HL-60 (cell line): ENCODE measurements at regions not wholly inside any gene's neighbourhood (a gene's known extent, or its start where the extent isn't known, plus 50 kb on each side); places are given as distances from the start of the nearest gene placed in this dataset.

Source experiments
- DNase-seq, 2 experiments: peaks; one replicate each; pipeline ENCODE4 v3.0.0-alpha.2; 2010 to 2020; ENCODE audit warnings: low read depth in 1 of 2, low spot score in 1 of 2
- H3K27ac ChIP-seq: fragments of 250-450 bp; sonication (Bioruptor Pico); replicated peaks from 2 replicates; pipeline ENCODE4 v1.5.1; 2020; ENCODE audit warnings: mild to moderate bottlenecking, moderate library complexity
- H3K27me3 ChIP-seq: fragments of 250-450 bp; sonication (Bioruptor Pico); 2 replicates; pipeline ENCODE4 v1.5.1; 2021; ENCODE audit warnings: mild to moderate bottlenecking, moderate library complexity; ENCODE audit not compliant: insufficient read depth, poor library complexity, severe bottlenecking
- H3K4me3 ChIP-seq: replicated peaks from 2 replicates; pipeline ENCODE4 v1.5.1; 2011; ENCODE audit warnings: mild to moderate bottlenecking, control low read depth, low read length; ENCODE audit not compliant: insufficient read depth
- CTCF ChIP-seq: IDR thresholded peaks from one replicate; pipeline ENCODE4 v1.5.1; 2011; ENCODE audit warnings: low read length, control low read depth, inconsistent platforms; ENCODE audit not compliant: insufficient read depth
- GABPA ChIP-seq: IDR thresholded peaks from 2 replicates; pipeline ENCODE4 v1.6.1; 2012; ENCODE audit warnings: low read depth
- POLR2AphosphoS5 ChIP-seq: IDR thresholded peaks from 2 replicates; pipeline ENCODE4 v1.6.1; 2012; ENCODE audit warnings: low read depth
- REST ChIP-seq: IDR thresholded peaks from 2 replicates; pipeline ENCODE4 v1.6.1; 2012; ENCODE audit warnings: low read depth; ENCODE audit not compliant: insufficient replicate concordance
- SPI1 ChIP-seq: IDR thresholded peaks from 2 replicates; pipeline ENCODE4 v1.6.1; 2012; ENCODE audit warnings: low read depth, mild to moderate bottlenecking, borderline replicate concordance

GRCh38 chr2:67576226-67576625 lies 179.1 kb downstream of the ETAA1 start:
- H3K27ac ChIP-seq = no peak overlapping the region
- H3K27me3 ChIP-seq = no peaks in the 10 kb centered on the region
- no peak for DNase-seq
- TF ChIP-seq CTCF = no peak
- TF ChIP-seq SPI1 = no peak
- TF ChIP-seq POLR2AphosphoS5 = no peak
- no peak for TF ChIP-seq GABPA
- TF ChIP-seq REST = no peak
- no peak overlapping the region for H3K4me3 ChIP-seq

GRCh38 chr2:67576991-67577390 lies 179.9 kb downstream of the ETAA1 start:
- no peak for DNase-seq
- no peak overlapping the region for H3K4me3 ChIP-seq
- H3K27me3 ChIP-seq = no peaks in the 10 kb centered on the region
- no peak overlapping the region for H3K27ac ChIP-seq
- TF ChIP-seq REST (no peak), SPI1 (no peak), GABPA (no peak), POLR2AphosphoS5 (no peak), CTCF (no peak)

- H3K27me3 ChIP-seq = no peaks in the 10 kb centered on the region
- TF ChIP-seq GABPA (no peak), REST (no peak), CTCF (no peak), POLR2AphosphoS5 (no peak), SPI1 (no peak)
- no peak overlapping the region for H3K4me3 ChIP-seq
- DNase-seq = no peak
- no peak overlapping the region for H3K27ac ChIP-seq
Measured at GRCh38 chr2:67579216-67579615, 182.1 kb downstream of the ETAA1 start.
